ENCODE measurements at regions not wholly inside any gene's neighbourhood (a gene's known extent, or its start where the extent isn't known, plus 50 kb on each side); places are given as distances from the start of the nearest gene placed in this dataset.
"Not testable (repeated sequence)": the region's sequence is repeated elsewhere in the genome, so short reads cannot be mapped to it uniquely, and the experiment has no call there.

DNA sequence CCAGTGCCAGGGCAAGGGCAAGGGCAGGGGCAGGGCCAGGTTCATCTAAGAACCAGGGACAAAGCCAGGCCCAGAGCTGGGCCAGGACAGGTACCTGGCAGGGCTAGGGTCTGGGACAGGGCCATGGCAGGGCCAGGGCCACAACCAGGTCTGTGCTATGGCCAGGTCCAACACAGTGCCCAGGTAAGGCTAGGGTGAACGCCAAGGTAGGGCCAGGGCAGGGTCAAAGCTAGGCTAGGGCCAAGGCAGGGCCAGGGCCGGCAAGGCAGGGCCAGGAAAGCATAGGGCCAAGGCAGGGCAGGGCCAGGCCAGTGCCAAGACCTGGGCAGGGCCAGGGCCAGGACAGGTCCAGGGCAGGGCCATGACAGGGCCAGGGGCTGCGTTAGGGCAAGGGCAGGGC, 398.7 kb downstream of the GOLGA6L6 start:
- intact Hi-C loops (cut with micrococcal nuclease); H3K79me2 ChIP-seq (ENCODE audit: control insufficient read depth, insufficient read depth, low read length); H3K9ac ChIP-seq (ENCODE audit: low read length); H4K20me1 ChIP-seq (ENCODE audit: control insufficient read depth, insufficient read depth, low read length, poor library complexity, severe bottlenecking); H3K4me3 ChIP-seq (ENCODE audit: control extremely low read depth in 1 of 5, extremely low read depth in 1 of 5, insufficient read depth in 1 of 5, low read depth in 2 of 5, low read length in 4 of 5); H3K27me3 Mint-ChIP-seq; CTCF ChIA-PET; H3K27ac Mint-ChIP-seq; H3K9me3 Mint-ChIP-seq (ENCODE audit: insufficient read depth); ATAC-seq (ENCODE audit: low read depth); H3K4me3 Mint-ChIP-seq; H3K27ac ChIP-seq (ENCODE audit: low read length in 2 of 2); H3K9me3 ChIP-seq (ENCODE audit: control extremely low read depth in 1 of 3, control insufficient read depth in 2 of 3, insufficient read depth in 1 of 3, low read length in 2 of 3); H3K36me3 ChIP-seq (replicated peaks in 1 of 2; ENCODE audit: control extremely low read depth in 1 of 2, control insufficient read depth in 1 of 2, extremely low read depth in 1 of 2, insufficient read depth in 2 of 2, low read length in 1 of 2); H3K4me1 ChIP-seq (ENCODE audit: control insufficient read depth in 2 of 2, insufficient read depth in 2 of 2, low read length in 2 of 2); POLR2A ChIA-PET; H3K27me3 ChIP-seq (replicated peaks in 1 of 4; ENCODE audit: control extremely low read depth in 1 of 4, control insufficient read depth in 3 of 4, insufficient read depth in 4 of 4, low read length in 3 of 4); H3K4me1 Mint-ChIP-seq; DNase-seq; H3K4me2 ChIP-seq (replicated peaks; ENCODE audit: low read depth, low read length, poor library complexity, severe bottlenecking); H2AFZ ChIP-seq (ENCODE audit: insufficient read depth, low read depth, low read length, poor library complexity, severe bottlenecking): not testable (repeated sequence)
- no CpG with 5 or more reads among the region's 3 CpGs for WGBS (ENCODE audit: insufficient coverage)

DNA sequence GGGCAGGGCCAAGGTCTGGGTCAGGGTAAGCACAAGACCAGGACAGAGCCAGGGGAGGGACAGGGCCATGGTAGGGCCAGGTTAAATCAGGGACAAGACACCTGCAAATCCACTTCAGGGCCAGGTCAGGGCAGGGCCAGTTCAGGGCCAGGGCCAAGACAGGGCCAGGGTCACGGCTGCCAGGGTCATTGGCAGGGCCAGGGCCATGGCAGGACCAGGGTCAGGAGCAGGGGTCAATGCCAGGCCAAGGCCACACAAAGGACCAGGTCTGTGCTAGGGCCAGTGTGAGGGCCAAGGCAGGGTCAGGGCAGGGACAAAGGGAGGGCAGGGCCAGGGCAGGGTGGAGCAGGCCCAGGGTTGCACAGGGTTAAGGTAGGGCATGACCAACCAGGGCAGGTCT, 399.2 kb downstream of the GOLGA6L6 start:
- H3K4me3 Mint-ChIP-seq; H3K4me3 ChIP-seq (ENCODE audit: control extremely low read depth in 1 of 5, extremely low read depth in 1 of 5, insufficient read depth in 1 of 5, low read depth in 2 of 5, low read length in 4 of 5); H3K4me1 ChIP-seq (ENCODE audit: control insufficient read depth in 2 of 2, insufficient read depth in 2 of 2, low read length in 2 of 2); ATAC-seq (ENCODE audit: low read depth); H3K27ac ChIP-seq (ENCODE audit: low read length in 2 of 2); H3K79me2 ChIP-seq (ENCODE audit: control insufficient read depth, insufficient read depth, low read length); H3K27me3 ChIP-seq (replicated peaks in 1 of 4; ENCODE audit: control extremely low read depth in 1 of 4, control insufficient read depth in 3 of 4, insufficient read depth in 4 of 4, low read length in 3 of 4); H3K27ac Mint-ChIP-seq; H3K4me2 ChIP-seq (replicated peaks; ENCODE audit: low read depth, low read length, poor library complexity, severe bottlenecking); H3K9me3 Mint-ChIP-seq (ENCODE audit: insufficient read depth); DNase-seq; CTCF ChIA-PET; H3K9me3 ChIP-seq (ENCODE audit: control extremely low read depth in 1 of 3, control insufficient read depth in 2 of 3, insufficient read depth in 1 of 3, low read length in 2 of 3); H3K9ac ChIP-seq (ENCODE audit: low read length); H3K4me1 Mint-ChIP-seq; POLR2A ChIA-PET; H4K20me1 ChIP-seq (ENCODE audit: control insufficient read depth, insufficient read depth, low read length, poor library complexity, severe bottlenecking); H2AFZ ChIP-seq (ENCODE audit: insufficient read depth, low read depth, low read length, poor library complexity, severe bottlenecking); intact Hi-C loops (cut with micrococcal nuclease); H3K36me3 ChIP-seq (replicated peaks in 1 of 2; ENCODE audit: control extremely low read depth in 1 of 2, control insufficient read depth in 1 of 2, extremely low read depth in 1 of 2, insufficient read depth in 2 of 2, low read length in 1 of 2); H3K27me3 Mint-ChIP-seq: not testable (repeated sequence)
- 70% methylated on average over 1 of the region's 1 CpG for WGBS (ENCODE audit: insufficient coverage)

DNA sequence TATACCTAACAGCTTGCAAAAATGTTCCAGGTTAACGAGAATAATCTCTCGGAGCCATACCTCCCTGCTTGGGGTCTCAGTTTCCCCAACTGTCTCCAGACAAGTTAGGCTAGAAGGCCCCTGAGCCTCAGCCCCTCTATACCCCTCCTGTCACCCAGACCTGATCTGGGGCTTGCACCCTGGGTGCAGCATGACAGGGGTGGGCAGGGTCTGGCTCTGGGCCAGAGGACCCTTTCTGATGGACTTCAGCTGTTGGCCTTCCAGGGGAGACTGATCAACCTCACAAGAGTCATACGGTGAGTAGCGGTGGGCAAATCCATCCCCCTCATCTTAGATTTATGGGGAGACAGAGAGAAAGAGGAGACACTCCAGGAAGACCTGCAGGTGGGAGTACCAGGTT, 416.9 kb downstream of the GOLGA6L6 start:
- not testable (repeated sequence) for H3K36me3 ChIP-seq (replicated peaks in 1 of 2; ENCODE audit: control extremely low read depth in 1 of 2, control insufficient read depth in 1 of 2, extremely low read depth in 1 of 2, insufficient read depth in 2 of 2, low read length in 1 of 2); DNase-seq; H3K27ac Mint-ChIP-seq

More for the DNA sequence above, 416.9 kb downstream of the GOLGA6L6 start:
- H3K79me2 ChIP-seq (ENCODE audit: control insufficient read depth, insufficient read depth, low read length); H3K4me1 ChIP-seq (ENCODE audit: control insufficient read depth in 2 of 2, insufficient read depth in 2 of 2, low read length in 2 of 2); H2AFZ ChIP-seq (ENCODE audit: insufficient read depth, low read depth, low read length, poor library complexity, severe bottlenecking); H4K20me1 ChIP-seq (ENCODE audit: control insufficient read depth, insufficient read depth, low read length, poor library complexity, severe bottlenecking); H3K4me3 ChIP-seq (ENCODE audit: control extremely low read depth in 1 of 5, extremely low read depth in 1 of 5, insufficient read depth in 1 of 5, low read depth in 2 of 5, low read length in 4 of 5); POLR2A ChIA-PET; H3K27me3 ChIP-seq (replicated peaks in 1 of 4; ENCODE audit: control extremely low read depth in 1 of 4, control insufficient read depth in 3 of 4, insufficient read depth in 4 of 4, low read length in 3 of 4); H3K9me3 Mint-ChIP-seq (ENCODE audit: insufficient read depth); H3K9me3 ChIP-seq (ENCODE audit: control extremely low read depth in 1 of 3, control insufficient read depth in 2 of 3, insufficient read depth in 1 of 3, low read length in 2 of 3); ATAC-seq (ENCODE audit: low read depth); intact Hi-C loops (cut with micrococcal nuclease); H3K4me3 Mint-ChIP-seq; H3K27ac ChIP-seq (ENCODE audit: low read length in 2 of 2); H3K27me3 Mint-ChIP-seq; H3K4me2 ChIP-seq (replicated peaks; ENCODE audit: low read depth, low read length, poor library complexity, severe bottlenecking); H3K4me1 Mint-ChIP-seq; H3K9ac ChIP-seq (ENCODE audit: low read length); CTCF ChIA-PET: not testable (repeated sequence)
- no CpG with 5 or more reads among the region's 4 CpGs for WGBS (ENCODE audit: insufficient coverage)
